Natural killer cell treated with Interleukin-12 subunit alpha and Interleukin-12 subunit beta and Interleukin-15 and Interleukin-18, amount 100 ng/mL, for 72 hours (primary cell): ENCODE measurements at regions not wholly inside any gene's neighbourhood (a gene's known extent, or its start where the extent isn't known, plus 50 kb on each side); places are given as distances from the start of the nearest gene placed in this dataset.

ENCODE experiments used
- ATAC-seq, 2 donors: fragments of 150-1000 bp; cut with Tn5 transposase in 1 of 2; sonication (Bioruptor Pico), chemical (Tn5 transposase) in 1 of 2; 2 replicates each; pipeline ENCODE4 v1.10.0; 2021
- DNase-seq: peaks from one replicate; pipeline ENCODE4 v3.0.0; 2022; ENCODE audit warnings: low spot score
- H3K27ac Mint-ChIP-seq, 2 donors: 1 replicate in 1 of 2; 2 replicates in 1 of 2; pipeline ENCODE4 v1.8.0; 2022; ENCODE audit warnings: mixed read lengths in 2 of 2, mild to moderate bottlenecking in 1 of 2, moderate library complexity in 1 of 2
- H3K27me3 Mint-ChIP-seq, 2 donors: 1 replicate in 1 of 2; 2 replicates in 1 of 2; pipeline ENCODE4 v1.8.0; 2022; ENCODE audit warnings: mixed read lengths in 2 of 2
- H3K36me3 Mint-ChIP-seq: one replicate; pipeline ENCODE4 v1.8.0; 2022; ENCODE audit warnings: mixed read lengths
- H3K4me1 Mint-ChIP-seq, 2 donors: 1 replicate in 1 of 2; 2 replicates in 1 of 2; pipeline ENCODE4 v1.8.0; 2022; ENCODE audit warnings: low read depth in 2 of 2, mixed read lengths in 2 of 2, mild to moderate bottlenecking in 1 of 2
- H3K4me3 Mint-ChIP-seq: one replicate; pipeline ENCODE4 v1.8.0; 2022; ENCODE audit warnings: mixed read lengths
- H3K9me3 Mint-ChIP-seq: 2 replicates; pipeline ENCODE4 v1.8.0; 2022; ENCODE audit warnings: mixed read lengths

GRCh38 chr4:97475621-97476020, 667.7 kb downstream of the STPG2 start:
- no peak overlapping the region for H3K27ac Mint-ChIP-seq
- no peak for DNase-seq

GRCh38 chr4:97477974-97478373, 665.3 kb downstream of the STPG2 start:
- Mint-ChIP-seq H3K4me3 (no peak overlapping the region), H3K36me3 (peaks cover 4% of the 10 kb centered on the region), H3K4me1 (no peaks in the 10 kb centered on the region), H3K27me3 (no peaks in the 10 kb centered on the region), H3K9me3 (peaks cover 7% of the 10 kb centered on the region), H3K27ac (no peak overlapping the region)
- ATAC-seq (no peak), DNase-seq (no peak)

More at GRCh38 chr4:97475621-97476020, 667.7 kb downstream of the STPG2 start:
- Mint-ChIP-seq H3K4me3 (no peak overlapping the region), H3K9me3 (peaks cover 9% of the 10 kb centered on the region), H3K36me3 (peaks cover 4% of the 10 kb centered on the region), H3K27me3 (no peaks in the 10 kb centered on the region), H3K4me1 (no peaks in the 10 kb centered on the region)
- ATAC-seq, result no peak

GRCh38 chr4:97479388-97479787, 663.9 kb downstream of the STPG2 start:
- Mint-ChIP-seq H3K9me3 (peaks cover 11% of the 10 kb centered on the region), H3K36me3 (no peaks in the 10 kb centered on the region), H3K27me3 (no peaks in the 10 kb centered on the region), H3K4me3 (no peak overlapping the region), H3K27ac (no peak overlapping the region), H3K4me1 (no peaks in the 10 kb centered on the region)
- no peak for ATAC-seq
- no peak for DNase-seq

GRCh38 chr4:97491856-97492255, 651.4 kb downstream of the STPG2 start:
- ATAC-seq (no peak), DNase-seq (no peak)
- Mint-ChIP-seq H3K9me3 (peaks cover 18% of the 10 kb centered on the region), H3K4me1 (no peaks in the 10 kb centered on the region), H3K27ac (no peak overlapping the region), H3K36me3 (no peaks in the 10 kb centered on the region), H3K4me3 (no peak overlapping the region), H3K27me3 (no peaks in the 10 kb centered on the region)

- no peak overlapping the region for H3K27ac Mint-ChIP-seq
- DNase-seq (no peak), ATAC-seq (no peak)
- peaks cover 20% of the 10 kb centered on the region for H3K9me3 Mint-ChIP-seq
- no peaks in the 10 kb centered on the region for H3K36me3 Mint-ChIP-seq
- H3K4me3 Mint-ChIP-seq, result no peak overlapping the region
- H3K27me3 Mint-ChIP-seq, result no peaks in the 10 kb centered on the region
- no peaks in the 10 kb centered on the region for H3K4me1 Mint-ChIP-seq
These were observed 649.3 kb downstream of the STPG2 start for GRCh38 chr4:97493815-97494518.

GRCh38 chr4:97496298-97496873, 646.9 kb downstream of the STPG2 start:
- no peak for ATAC-seq
- peaks cover 13% of the 10 kb centered on the region for H3K9me3 Mint-ChIP-seq
- no peaks in the 10 kb centered on the region for H3K36me3 Mint-ChIP-seq
- no peak for DNase-seq
- H3K4me1 Mint-ChIP-seq, result no peaks in the 10 kb centered on the region
- H3K27ac Mint-ChIP-seq, result no peak overlapping the region
- no peaks in the 10 kb centered on the region for H3K27me3 Mint-ChIP-seq
- no peak overlapping the region for H3K4me3 Mint-ChIP-seq

GRCh38 chr4:97498875-97499274, 644.4 kb downstream of the STPG2 start:
- H3K4me3 Mint-ChIP-seq, result no peak overlapping the region
- DNase-seq, result no peak
- peaks cover 3% of the 10 kb centered on the region for H3K9me3 Mint-ChIP-seq

GRCh38 chr4:97500423-97500822, 642.9 kb downstream of the STPG2 start:
- H3K27ac Mint-ChIP-seq, result no peak overlapping the region
- no peaks in the 10 kb centered on the region for H3K27me3 Mint-ChIP-seq
- no peaks in the 10 kb centered on the region for H3K4me1 Mint-ChIP-seq
- no peak overlapping the region for H3K4me3 Mint-ChIP-seq
- DNase-seq, result no peak
- H3K36me3 Mint-ChIP-seq, result no peaks in the 10 kb centered on the region
- peaks cover 3% of the 10 kb centered on the region for H3K9me3 Mint-ChIP-seq
- ATAC-seq, result no peak

More at GRCh38 chr4:97498875-97499274, 644.4 kb downstream of the STPG2 start:
- H3K27me3 Mint-ChIP-seq, result no peaks in the 10 kb centered on the region
- no peak overlapping the region for H3K27ac Mint-ChIP-seq
- no peaks in the 10 kb centered on the region for H3K36me3 Mint-ChIP-seq
- no peak for ATAC-seq
- no peaks in the 10 kb centered on the region for H3K4me1 Mint-ChIP-seq

- Mint-ChIP-seq H3K27me3 (no peaks in the 10 kb centered on the region), H3K9me3 (peaks cover 3% of the 10 kb centered on the region), H3K27ac (no peak overlapping the region), H3K4me1 (no peaks in the 10 kb centered on the region), H3K4me3 (no peak overlapping the region), H3K36me3 (no peaks in the 10 kb centered on the region)
- DNase-seq, result no peak
- no peak for ATAC-seq
These were observed 638.6 kb downstream of the STPG2 start for GRCh38 chr4:97504713-97505112.

GRCh38 chr4:97507587-97508245, 635.6 kb downstream of the STPG2 start:
- Mint-ChIP-seq H3K9me3 (peaks cover 6% of the 10 kb centered on the region), H3K27me3 (no peaks in the 10 kb centered on the region), H3K36me3 (no peaks in the 10 kb centered on the region), H3K4me3 (no peak overlapping the region), H3K4me1 (no peaks in the 10 kb centered on the region), H3K27ac (no peak overlapping the region)
- DNase-seq (no peak), ATAC-seq (no peak)
